Uterus (tissue), 3 donors: ENCODE measurements at regions not wholly inside any gene's neighbourhood (a gene's known extent, or its start where the extent isn't known, plus 50 kb on each side); places are given as distances from the start of the nearest gene placed in this dataset.

Experiments
- DNase-seq, 2 donors: peaks; one replicate each; pipeline ENCODE4 v3.0.0-alpha.2; 2019 to 2020
- H3K27ac ChIP-seq, 2 donors: fragments of 200-600 bp; sonication (generic); 1 replicate in 1 of 2; 2 replicates in 1 of 2; pipeline ENCODE4 v1.5.1; 2016 to 2018
- H3K27me3 ChIP-seq, 2 donors: fragments of 200-600 bp; sonication (generic); one replicate each; pipeline ENCODE4 v1.5.1; 2018 to 2019; ENCODE audit warnings: control low read depth in 1 of 2
- H3K36me3 ChIP-seq, 2 donors: fragments of 200-600 bp; sonication (generic); one replicate each; pipeline ENCODE4 v1.5.1; 2019; ENCODE audit warnings: control low read depth in 1 of 2
- H3K4me1 ChIP-seq, 2 donors: fragments of 200-600 bp; sonication (generic); one replicate each; pipeline ENCODE4 v1.5.1; 2018 to 2019; ENCODE audit warnings: control low read depth in 1 of 2
- H3K4me3 ChIP-seq, 2 donors: fragments of 200-600 bp; sonication (generic); 1 replicate in 1 of 2; 2 replicates in 1 of 2; pipeline ENCODE4 v1.5.1; 2018 to 2019; ENCODE audit warnings: mild to moderate bottlenecking in 1 of 2
- H3K9me3 ChIP-seq, 2 donors: fragments of 200-600 bp; sonication (generic); one replicate each; pipeline ENCODE4 v1.5.1; 2019; ENCODE audit warnings: control low read depth in 1 of 2
- CTCF ChIP-seq, 4 experiments: fragments of 200-600 bp in 2 of 4; fragments of 450-650 bp in 2 of 4; sonication (generic) in 2 of 4; IDR thresholded peaks; one replicate each; pipeline ENCODE4 v1.5.1; 2016 to 2019; ENCODE audit warnings: antibody characterized with exemption in 4 of 4, mild to moderate bottlenecking in 2 of 4, moderate library complexity in 1 of 4
- POLR2A ChIP-seq, 2 donors: fragments of 450-650 bp; IDR thresholded peaks; one replicate each; pipeline ENCODE4 v1.6.1; 2016; ENCODE audit warnings: antibody characterized with exemption in 2 of 2, mild to moderate bottlenecking in 1 of 2, moderate library complexity in 1 of 2
- intact Hi-C: fragments of 100-400 bp; cut with DNase I; formaldehyde crosslinking; loops from one replicate; pipeline ENCODE4 v1.15.1; 2023; ENCODE audit warnings: low total_unique reads
- donor health status: DM: yes; HTN: yes; CAD: no.

DNA sequence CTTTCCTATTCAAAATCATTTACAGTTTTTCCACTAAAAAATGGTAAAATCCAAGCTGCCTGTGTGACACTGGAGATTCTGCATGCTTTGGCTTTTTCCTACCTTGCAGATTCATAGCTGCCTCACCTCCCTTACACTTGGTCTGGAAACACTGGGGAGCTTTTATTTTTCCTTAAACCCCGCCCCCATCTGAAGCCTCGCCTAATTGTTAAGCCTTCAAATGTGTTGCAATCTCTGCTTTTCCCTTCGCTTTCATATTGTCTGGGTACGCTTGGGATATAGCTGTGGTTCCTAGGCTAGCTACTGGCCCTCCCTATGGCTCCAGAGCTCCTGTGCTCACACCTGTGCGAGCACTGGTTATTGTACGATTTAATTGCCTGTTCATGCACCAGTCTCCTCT lies 942.4 kb upstream of the GYPC start:
- TF ChIP-seq CTCF (IDR thresholded peaks at IDR 0.05), result no peak
- no peak for TF ChIP-seq POLR2A (IDR thresholded peaks at IDR 0.05)
- H3K4me3 ChIP-seq, result no peak overlapping the region
- no peaks in the 10 kb centered on the region for H3K9me3 ChIP-seq
- no peak for DNase-seq
- H3K27ac ChIP-seq, result no peak overlapping the region
- intact Hi-C loops, result no loop called here
- no peaks in the 10 kb centered on the region for H3K4me1 ChIP-seq
- H3K27me3 ChIP-seq, result no peaks in the 10 kb centered on the region
- H3K36me3 ChIP-seq, result no peaks in the 10 kb centered on the region

DNA sequence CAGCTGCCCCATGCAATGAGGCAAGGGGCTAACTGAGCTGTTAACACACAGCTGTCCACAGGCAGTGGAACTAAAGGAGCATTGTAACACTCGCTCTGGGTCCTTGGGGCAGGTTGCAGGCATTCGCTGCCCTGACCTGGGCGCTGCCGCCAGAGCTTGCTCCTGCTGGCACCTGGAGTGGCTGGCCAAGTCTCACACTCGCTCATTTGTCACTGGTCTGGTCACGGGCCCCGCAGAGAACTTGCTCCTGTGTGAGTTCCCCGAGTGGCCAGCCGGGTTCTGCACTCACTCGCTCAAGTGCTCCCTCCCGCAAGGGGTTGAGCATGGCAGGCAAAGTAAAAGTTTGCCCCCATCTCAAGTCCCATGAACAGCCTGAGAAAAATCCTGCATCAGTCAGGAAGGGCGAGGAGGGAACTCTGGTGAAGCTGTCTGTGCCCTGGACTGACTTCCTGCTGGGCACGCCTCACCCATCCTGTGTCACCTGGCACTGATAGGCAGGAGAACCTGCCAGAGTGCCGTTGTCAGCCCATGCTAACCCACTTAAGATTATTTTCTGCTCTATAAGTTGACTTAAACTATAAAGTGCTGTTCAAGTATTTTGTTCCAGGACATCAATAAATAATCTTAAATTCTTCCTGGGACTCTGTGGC lies 934.8 kb upstream of the GYPC start:
- H3K4me1 ChIP-seq, result no peaks in the 10 kb centered on the region
- intact Hi-C loops, result no loop called here
- TF ChIP-seq POLR2A (IDR thresholded peaks at IDR 0.05) (no peak), CTCF (IDR thresholded peaks at IDR 0.05) (no peak)
- no peak overlapping the region for H3K4me3 ChIP-seq
- no peak for DNase-seq
- no peaks in the 10 kb centered on the region for H3K36me3 ChIP-seq
- no peak overlapping the region for H3K27ac ChIP-seq
- H3K27me3 ChIP-seq, result no peaks in the 10 kb centered on the region
- H3K9me3 ChIP-seq, result no peaks in the 10 kb centered on the region

- TF ChIP-seq POLR2A (IDR thresholded peaks at IDR 0.05) (no peak), CTCF (IDR thresholded peaks at IDR 0.05) (no peak)
- Histone ChIP-seq H3K4me3 (no peak overlapping the region), H3K27me3 (no peaks in the 10 kb centered on the region), H3K4me1 (no peaks in the 10 kb centered on the region), H3K27ac (no peak overlapping the region), H3K9me3 (no peaks in the 10 kb centered on the region), H3K36me3 (no peaks in the 10 kb centered on the region)
- intact Hi-C loops, result no loop called here
- no peak for DNase-seq
Measured at GRCh38 chr2:125730921-125731320, 925.0 kb upstream of the GYPC start.

DNA sequence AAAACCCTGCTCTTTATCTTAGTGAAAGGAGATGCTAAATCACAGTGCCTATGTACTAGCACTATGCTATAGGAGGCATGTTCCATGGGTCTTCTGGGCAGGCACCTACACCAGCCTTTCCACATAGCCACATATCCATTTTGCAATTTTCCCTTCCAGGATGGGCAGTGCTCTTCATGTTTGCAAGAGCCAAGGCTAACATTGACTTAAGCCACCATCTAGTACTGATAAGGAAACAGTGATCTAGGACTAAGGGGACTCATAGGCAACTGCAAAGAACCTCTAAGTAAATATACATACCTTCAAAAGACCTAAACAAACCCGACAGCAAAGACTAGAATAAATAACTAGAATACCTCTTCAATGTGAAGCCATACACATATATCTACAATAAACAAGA lies 919.7 kb upstream of the GYPC start:
- intact Hi-C loops, result no loop called here
- no peaks in the 10 kb centered on the region for H3K27me3 ChIP-seq
- peaks cover 0 to 3% of the 10 kb centered on the region in 2 donors for H3K36me3 ChIP-seq
- DNase-seq, result no peak
- TF ChIP-seq CTCF (IDR thresholded peaks at IDR 0.05) (no peak), POLR2A (IDR thresholded peaks at IDR 0.05) (no peak)
- H3K27ac ChIP-seq, result no peak overlapping the region
- no peaks in the 10 kb centered on the region for H3K4me1 ChIP-seq
- H3K4me3 ChIP-seq, result no peak overlapping the region
- no peaks in the 10 kb centered on the region for H3K9me3 ChIP-seq

GRCh38 chr2:125745514-125745913 lies 910.4 kb upstream of the GYPC start:
- Histone ChIP-seq H3K36me3 (no peaks in the 10 kb centered on the region), H3K27me3 (no peaks in the 10 kb centered on the region), H3K9me3 (no peaks in the 10 kb centered on the region), H3K4me3 (no peak overlapping the region), H3K4me1 (no peaks in the 10 kb centered on the region), H3K27ac (no peak overlapping the region)
- no peak for DNase-seq
- TF ChIP-seq CTCF (IDR thresholded peaks at IDR 0.05), result no peak
- TF ChIP-seq POLR2A (IDR thresholded peaks at IDR 0.05), result no peak
- intact Hi-C loops, result no loop called here
